Uterus (tissue), 2 donors: ENCODE measurements at regions not wholly inside any gene's neighbourhood (a gene's known extent, or its start where the extent isn't known, plus 50 kb on each side); places are given as distances from the start of the nearest gene placed in this dataset.

Experiments used
- POLR2A ChIP-seq, 2 donors: fragments of 450-650 bp; IDR thresholded peaks; one replicate each; pipeline ENCODE4 v1.6.1; 2016; ENCODE audit warnings: antibody characterized with exemption in 2 of 2, mild to moderate bottlenecking in 1 of 2, moderate library complexity in 1 of 2
- TF ChIP-seq, protein P1 (sequence below), 4 experiments: fragments of 200-600 bp in 2 of 4; fragments of 450-650 bp in 2 of 4; sonication (generic) in 2 of 4; IDR thresholded peaks; one replicate each; pipeline ENCODE4 v1.5.1; 2016 to 2019; ENCODE audit warnings: antibody characterized with exemption in 4 of 4, mild to moderate bottlenecking in 2 of 4, moderate library complexity in 1 of 4

DNA sequence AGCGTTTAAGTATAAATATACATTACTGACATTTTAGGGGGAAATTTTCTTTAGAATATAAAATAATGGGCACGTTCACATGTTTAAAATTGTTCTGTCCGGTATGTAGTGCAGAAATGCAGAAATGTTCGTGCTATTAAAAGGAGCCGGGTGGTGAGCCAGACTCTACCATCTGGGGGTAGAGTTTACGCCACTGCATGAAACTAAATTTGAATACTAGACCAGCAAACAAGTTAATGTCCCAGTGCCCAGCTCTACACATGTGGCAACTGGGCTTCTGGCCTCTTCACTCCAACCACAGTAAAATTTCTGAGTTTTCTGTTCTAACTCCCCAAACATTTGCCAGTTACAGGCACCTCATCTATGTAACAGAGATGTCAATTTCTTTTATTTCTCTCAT lies 1453.3 kb upstream of the TENM3 start:
- TF ChIP-seq, protein P1, sequence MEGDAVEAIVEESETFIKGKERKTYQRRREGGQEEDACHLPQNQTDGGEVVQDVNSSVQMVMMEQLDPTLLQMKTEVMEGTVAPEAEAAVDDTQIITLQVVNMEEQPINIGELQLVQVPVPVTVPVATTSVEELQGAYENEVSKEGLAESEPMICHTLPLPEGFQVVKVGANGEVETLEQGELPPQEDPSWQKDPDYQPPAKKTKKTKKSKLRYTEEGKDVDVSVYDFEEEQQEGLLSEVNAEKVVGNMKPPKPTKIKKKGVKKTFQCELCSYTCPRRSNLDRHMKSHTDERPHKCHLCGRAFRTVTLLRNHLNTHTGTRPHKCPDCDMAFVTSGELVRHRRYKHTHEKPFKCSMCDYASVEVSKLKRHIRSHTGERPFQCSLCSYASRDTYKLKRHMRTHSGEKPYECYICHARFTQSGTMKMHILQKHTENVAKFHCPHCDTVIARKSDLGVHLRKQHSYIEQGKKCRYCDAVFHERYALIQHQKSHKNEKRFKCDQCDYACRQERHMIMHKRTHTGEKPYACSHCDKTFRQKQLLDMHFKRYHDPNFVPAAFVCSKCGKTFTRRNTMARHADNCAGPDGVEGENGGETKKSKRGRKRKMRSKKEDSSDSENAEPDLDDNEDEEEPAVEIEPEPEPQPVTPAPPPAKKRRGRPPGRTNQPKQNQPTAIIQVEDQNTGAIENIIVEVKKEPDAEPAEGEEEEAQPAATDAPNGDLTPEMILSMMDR (IDR thresholded peaks at IDR 0.05): no peak
- no peak for TF ChIP-seq POLR2A (IDR thresholded peaks at IDR 0.05)
